Ishikawa (cell line): ENCODE measurements at regions not wholly inside any gene's neighbourhood (a gene's known extent, or its start where the extent isn't known, plus 50 kb on each side); places are given as distances from the start of the nearest gene placed in this dataset.

Experiments used
- CEBPB ChIP-seq: IDR thresholded peaks from 2 replicates; pipeline ENCODE4 v1.6.1; 2012
- TAF1 ChIP-seq: IDR thresholded peaks from 2 replicates; pipeline ENCODE4 v1.6.1; 2012; ENCODE audit warnings: low read depth, mild to moderate bottlenecking

DNA sequence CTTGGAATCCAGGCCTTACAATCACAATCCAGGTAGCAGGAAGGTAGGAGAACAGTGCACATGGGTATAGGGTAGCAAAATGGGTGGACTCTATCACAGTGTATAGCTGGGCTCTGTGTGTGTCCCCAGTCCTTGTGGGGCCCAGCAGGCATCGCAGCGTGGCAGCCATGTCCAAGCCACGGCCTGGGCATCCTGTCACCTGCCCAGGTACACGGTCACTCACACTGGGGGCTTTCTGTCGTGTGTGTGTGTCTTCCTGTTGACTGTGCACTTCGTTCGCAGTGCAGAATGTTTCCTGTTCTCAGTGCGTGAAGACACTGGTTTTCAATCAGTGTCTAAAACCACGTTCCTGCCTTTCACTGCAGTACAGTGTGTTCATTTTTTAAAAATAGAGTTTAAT, 523.2 kb upstream of the JARID2 start:
- no peak for TF ChIP-seq TAF1
- TF ChIP-seq CEBPB, result no peak
